HepG2 (cell line): ENCODE measurements at regions not wholly inside any gene's neighbourhood (a gene's known extent, or its start where the extent isn't known, plus 50 kb on each side); places are given as distances from the start of the nearest gene placed in this dataset.

ENCODE experiments used
- ATAC-seq: fragments of 200-7000 bp; cut with Tn5 transposase; 3 replicates; pipeline ENCODE4 v1.9.1; 2020; ENCODE audit warnings: mild to moderate bottlenecking, moderate library complexity
- BruUV-seq: library from RNA; stranded (reverse); fragments of 400-500 nt; replicated peaks from 2 replicates; lab custom pipeline; 2021; lab: Mats Ljungman, UMichigan
- CTCF ChIA-PET: fragments of 300-600 bp; formaldehyde crosslinking; extraction: SDS; loops from one replicate; lab custom pipeline; 2021; ENCODE audit warnings: low total read pairs, inconsistent platforms, low intra/inter-chr PET ratio; lab: Yijun Ruan, JAX
- POLR2A ChIA-PET: fragments of 350-600 bp; sonication (Branson Sonifier 250); formaldehyde crosslinking; loops from one replicate; lab custom pipeline; 2020; ENCODE audit warnings: antibody characterized with exemption, inconsistent platforms; lab: Yijun Ruan, JAX
- DNase-seq: peaks from one replicate; pipeline ENCODE4 v3.0.0-alpha.2; 2015; ENCODE audit warnings: low spot score
- FAIRE-seq: peaks from 3 replicates; lab custom pipeline; 2011; peaks lifted over from hg19 to GRCh38; lab: Jason Lieb, UNC
- H2AFZ ChIP-seq: one replicate; pipeline ENCODE4 v1.6.1; 2011; ENCODE audit warnings: low read length, inconsistent platforms
- H3K27ac ChIP-seq: fragments of 300-600 bp; 3 replicates; pipeline ENCODE4 v1.8.0; 2011; ENCODE audit warnings: mixed run types, mild to moderate bottlenecking, mixed read lengths, low read length, inconsistent platforms; ENCODE audit not compliant: insufficient read depth; ENCODE audit errors: extremely low read length
- H3K27me3 ChIP-seq, 2 experiments: fragments of 200-600 bp in 1 of 2; 2 replicates in 1 of 2; 3 replicates in 1 of 2; pipeline versions ENCODE4 v1.6.0 to v1.8.0; 2011; ENCODE audit warnings: low read length in 2 of 2, mild to moderate bottlenecking in 2 of 2, moderate library complexity in 2 of 2, inconsistent platforms in 1 of 2; ENCODE audit not compliant: insufficient read depth in 2 of 2, control insufficient read depth in 1 of 2
- H3K36me3 ChIP-seq, 2 experiments: fragments of 200-600 bp in 1 of 2; replicated peaks in 1 of 2; 2 replicates in 1 of 2; 3 replicates in 1 of 2; pipeline versions ENCODE4 v1.5.1 to v1.8.0; 2011; ENCODE audit warnings: low read length in 2 of 2, inconsistent platforms in 1 of 2; ENCODE audit not compliant: insufficient read depth in 2 of 2, control insufficient read depth in 1 of 2
- H3K4me1 ChIP-seq: 2 replicates; pipeline ENCODE4 v1.5.1; 2012; ENCODE audit warnings: low read length, inconsistent platforms; ENCODE audit not compliant: insufficient read depth
- H3K4me2 ChIP-seq: 2 replicates; pipeline ENCODE4 v1.6.0; 2011; ENCODE audit warnings: low read depth, low read length, inconsistent platforms
- H3K4me3 ChIP-seq, 3 experiments: fragments of 200-600 bp in 1 of 3; sonication (generic), shearing (Covaris generic) in 1 of 3; replicated peaks in 1 of 3; 2 replicates each; pipeline ENCODE4 v1.5.1; 2011 to 2016; ENCODE audit warnings: low read length in 3 of 3, inconsistent platforms in 2 of 3, low read depth in 2 of 3, mild to moderate bottlenecking in 2 of 3, control low read depth in 1 of 3, mixed read lengths in 1 of 3; ENCODE audit not compliant: insufficient read depth in 1 of 3
- H3K79me2 ChIP-seq: one replicate; pipeline ENCODE4 v1.6.1; 2011; ENCODE audit warnings: low read length, inconsistent platforms; ENCODE audit not compliant: insufficient read depth
- H3K9ac ChIP-seq: 2 replicates; pipeline ENCODE4 v1.6.0; 2011; ENCODE audit warnings: mild to moderate bottlenecking, low read depth, low read length, inconsistent platforms; ENCODE audit not compliant: insufficient read depth
- H3K9me3 ChIP-seq: 2 replicates; pipeline ENCODE4 v1.5.1; 2012; ENCODE audit warnings: mild to moderate bottlenecking, low read length
- H4K20me1 ChIP-seq: 2 replicates; pipeline ENCODE4 v1.6.0; 2011; ENCODE audit warnings: inconsistent platforms, mild to moderate bottlenecking, low read length, moderate library complexity; ENCODE audit not compliant: insufficient read depth
- BORCS8-MEF2B ChIP-seq: sonication (generic); formaldehyde crosslinking; IDR thresholded peaks from 2 replicates; pipeline ENCODE4 v1.8.0; 2022; ENCODE audit warnings: mild to moderate bottlenecking, missing genetic modification reagents
- E2F1 ChIP-seq: sonication (generic); formaldehyde crosslinking; IDR thresholded peaks from 2 replicates; pipeline ENCODE4 v1.5.0; 2020; ENCODE audit warnings: missing genetic modification reagents
- ELF3 ChIP-seq: IDR thresholded peaks from 2 replicates; pipeline ENCODE4 v1.6.1; 2016; ENCODE audit warnings: missing genetic modification reagents, missing compliant biosample characterization
- FOXM1 ChIP-seq: sonication (generic); formaldehyde crosslinking; IDR thresholded peaks from 2 replicates; pipeline ENCODE4 v1.5.0; 2020; ENCODE audit warnings: missing genetic modification reagents
- HMGXB3 ChIP-seq: sonication (generic); formaldehyde crosslinking; IDR thresholded peaks from 2 replicates; pipeline ENCODE4 v1.4.0; 2020; ENCODE audit warnings: missing genetic modification reagents, borderline replicate concordance
- HOXA7 ChIP-seq: sonication (generic); formaldehyde crosslinking; IDR thresholded peaks from 2 replicates; pipeline ENCODE4 v1.8.1; 2022; ENCODE audit warnings: mild to moderate bottlenecking, missing genetic modification reagents, moderate library complexity
- IRF2 ChIP-seq: IDR thresholded peaks from 2 replicates; pipeline ENCODE4 v1.6.1; 2018; ENCODE audit warnings: missing genetic modification reagents, missing compliant biosample characterization
- NR3C1 ChIP-seq: sonication (generic); formaldehyde crosslinking; IDR thresholded peaks from 2 replicates; pipeline ENCODE4 v1.4.0; 2020; ENCODE audit warnings: missing genetic modification reagents
- RAD51 ChIP-seq: fragments of 450-650 bp; IDR thresholded peaks from 2 replicates; pipeline ENCODE4 v1.6.1; 2016; ENCODE audit warnings: borderline replicate concordance
- SMAD9 ChIP-seq: sonication (generic); formaldehyde crosslinking; IDR thresholded peaks from 2 replicates; pipeline ENCODE4 v1.5.1; 2020; ENCODE audit warnings: mild to moderate bottlenecking, missing genetic modification reagents
- SRSF9 ChIP-seq: fragments of 200-400 bp; formaldehyde crosslinking; IDR thresholded peaks from 2 replicates; pipeline ENCODE4 v1.6.1; 2018; ENCODE audit warnings: borderline replicate concordance, mild to moderate bottlenecking, low read depth, low read length; ENCODE audit not compliant: insufficient read depth, poor library complexity, severe bottlenecking
- ZNF510 ChIP-seq: sonication (generic); formaldehyde crosslinking; IDR thresholded peaks from 2 replicates; pipeline ENCODE4 v1.4.0; 2020; ENCODE audit warnings: low read depth, mild to moderate bottlenecking, missing genetic modification reagents
- ZSCAN29 ChIP-seq: sonication (generic); formaldehyde crosslinking; conservative IDR thresholded peaks from 2 replicates; pipeline ENCODE4 v1.4.0; 2020; ENCODE audit warnings: mild to moderate bottlenecking, missing genetic modification reagents
- WGBS: methylation state at CpG from one replicate; pipeline ENCODE4 v1.1.6; 2017; ENCODE audit warnings: low lambda C conversion rate; 5-methylcytosine and 5-hydroxymethylcytosine counted together
- in situ Hi-C: cut with HindIII; loops from 2 replicates; pipeline ENCODE4 v1.10.0; 2017; ENCODE audit warnings: low pct_unique_long_range_greater_than_20kb; ENCODE audit not compliant: extremely low pct_ligation_motif_present
- intact Hi-C: fragments of 100-400 bp; cut with micrococcal nuclease; formaldehyde crosslinking; loops from one replicate; pipeline ENCODE4 v1.10.0; 2022; ENCODE audit not compliant: unreplicated experiment

GRCh38 chr10:35972275-35972674 lies 330.2 kb upstream of the FZD8 start:
- Histone ChIP-seq H3K27ac (no peak overlapping the region), H2AFZ (no peak overlapping the region), H3K4me3 (no peak overlapping the region), H3K27me3 (no peaks in the 10 kb centered on the region), H3K9ac (no peak overlapping the region), H3K79me2 (no peaks in the 10 kb centered on the region), H3K36me3 (no peaks in the 10 kb centered on the region), H4K20me1 (no peaks in the 10 kb centered on the region), H3K4me2 (no peak overlapping the region), H3K9me3 (no peaks in the 10 kb centered on the region), H3K4me1 (no peaks in the 10 kb centered on the region)
- intact Hi-C loops, result no loop called here
- TF ChIP-seq NR3C1 (CRISPR knock-in tag), result no peak
- no peak for TF ChIP-seq ZSCAN29
- CTCF ChIA-PET, result no interaction called here
- ATAC-seq (peak; percentile 59), DNase-seq (no peak), FAIRE-seq (no peak)
- in situ Hi-C loops, result no loop called here
- POLR2A ChIA-PET, result no interaction called here
- BruUV-seq, result no TSS peak
- WGBS, result 11% methylated on average over 3 of the region's 3 CpGs

GRCh38 chr10:35971397-35971796 lies 329.3 kb upstream of the FZD8 start:
- Histone ChIP-seq H4K20me1 (no peaks in the 10 kb centered on the region), H3K4me2 (no peak overlapping the region), H3K4me3 (no peak overlapping the region), H3K9me3 (no peaks in the 10 kb centered on the region), H3K27me3 (no peaks in the 10 kb centered on the region), H3K79me2 (no peaks in the 10 kb centered on the region), H3K27ac (no peak overlapping the region), H3K36me3 (no peaks in the 10 kb centered on the region), H2AFZ (no peak overlapping the region), H3K4me1 (no peaks in the 10 kb centered on the region), H3K9ac (no peak overlapping the region)
- CTCF ChIA-PET, result no interaction called here
- intact Hi-C loops, result no loop called here
- in situ Hi-C loops, result no loop called here
- no TSS peak for BruUV-seq
- DNase-seq, result no peak
- TF ChIP-seq HOXA7 (CRISPR knock-in tag), result no peak
- TF ChIP-seq IRF2 (CRISPR knock-in tag), result no peak
- no peak for TF ChIP-seq ZNF510 (CRISPR knock-in tag)
- no peak for TF ChIP-seq BORCS8-MEF2B
- TF ChIP-seq SRSF9, result no peak
- TF ChIP-seq SMAD9 (CRISPR knock-in tag), result no peak
- TF ChIP-seq RAD51, result no peak
- no peak for TF ChIP-seq ELF3 (CRISPR knock-in tag)
- TF ChIP-seq E2F1 (CRISPR knock-in tag), result no peak
- no peak for TF ChIP-seq FOXM1 (CRISPR knock-in tag)
- TF ChIP-seq HMGXB3 (CRISPR knock-in tag), result no peak
- POLR2A ChIA-PET, result no interaction called here
- WGBS, result 0% methylated on average over 2 of the region's 2 CpGs
- ATAC-seq, result no peak
- no peak for FAIRE-seq
